Activated T-cell treated with anti-CD3 and anti-CD28 coated beads, Interleukin-2, amount 50 U/mL, for 24 hours (primary cell): ENCODE measurements at regions not wholly inside any gene's neighbourhood (a gene's known extent, or its start where the extent isn't known, plus 50 kb on each side); places are given as distances from the start of the nearest gene placed in this dataset.

Experiments used
- DNase-seq: peaks from one replicate; pipeline ENCODE4 v3.0.0-alpha.2; 2020
- H3K27ac Mint-ChIP-seq: 2 replicates; pipeline ENCODE4 v1.8.0; 2020; ENCODE audit warnings: mild to moderate bottlenecking, mixed read lengths
- H3K27me3 Mint-ChIP-seq: 2 replicates; pipeline ENCODE4 v1.8.0; 2020; ENCODE audit warnings: mixed read lengths
- H3K36me3 Mint-ChIP-seq: 2 replicates; pipeline ENCODE4 v1.8.0; 2020; ENCODE audit warnings: low read depth, mixed read lengths
- H3K4me1 Mint-ChIP-seq: 2 replicates; pipeline ENCODE4 v1.8.0; 2020; ENCODE audit warnings: low read depth, mixed read lengths
- H3K4me3 Mint-ChIP-seq: 2 replicates; pipeline ENCODE4 v1.8.0; 2020; ENCODE audit warnings: mild to moderate bottlenecking, moderate library complexity, mixed read lengths
- H3K9me3 Mint-ChIP-seq: 2 replicates; pipeline ENCODE4 v1.8.0; 2020; ENCODE audit warnings: mixed read lengths

DNA sequence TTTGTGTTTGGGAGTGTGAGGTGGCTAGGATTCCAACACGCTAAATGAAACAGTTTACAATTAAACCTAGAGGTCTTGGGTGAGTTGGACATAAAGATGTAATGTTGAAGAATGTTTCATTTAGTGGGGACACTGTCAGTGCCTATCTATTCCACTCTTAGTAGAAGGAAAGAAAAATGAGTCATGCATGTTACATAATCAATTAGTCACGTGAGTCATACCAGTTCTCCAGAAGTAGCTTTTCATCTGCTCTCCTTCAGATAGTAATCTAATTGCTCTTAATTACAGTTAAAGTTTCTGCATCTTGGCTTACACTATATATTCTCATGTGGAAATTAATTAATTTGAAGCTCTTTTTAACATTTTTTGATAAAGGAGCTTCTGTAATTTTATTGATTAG, 115.7 kb upstream of the P2RY1 start:
- DNase-seq: no peak
- no peaks in the 10 kb centered on the region for H3K9me3 Mint-ChIP-seq
- peaks cover 8% of the 10 kb centered on the region for H3K27me3 Mint-ChIP-seq
- H3K4me1 Mint-ChIP-seq: no peaks in the 10 kb centered on the region
- no peak overlapping the region for H3K4me3 Mint-ChIP-seq
- no peak overlapping the region for H3K27ac Mint-ChIP-seq
- H3K36me3 Mint-ChIP-seq: no peaks in the 10 kb centered on the region

DNA sequence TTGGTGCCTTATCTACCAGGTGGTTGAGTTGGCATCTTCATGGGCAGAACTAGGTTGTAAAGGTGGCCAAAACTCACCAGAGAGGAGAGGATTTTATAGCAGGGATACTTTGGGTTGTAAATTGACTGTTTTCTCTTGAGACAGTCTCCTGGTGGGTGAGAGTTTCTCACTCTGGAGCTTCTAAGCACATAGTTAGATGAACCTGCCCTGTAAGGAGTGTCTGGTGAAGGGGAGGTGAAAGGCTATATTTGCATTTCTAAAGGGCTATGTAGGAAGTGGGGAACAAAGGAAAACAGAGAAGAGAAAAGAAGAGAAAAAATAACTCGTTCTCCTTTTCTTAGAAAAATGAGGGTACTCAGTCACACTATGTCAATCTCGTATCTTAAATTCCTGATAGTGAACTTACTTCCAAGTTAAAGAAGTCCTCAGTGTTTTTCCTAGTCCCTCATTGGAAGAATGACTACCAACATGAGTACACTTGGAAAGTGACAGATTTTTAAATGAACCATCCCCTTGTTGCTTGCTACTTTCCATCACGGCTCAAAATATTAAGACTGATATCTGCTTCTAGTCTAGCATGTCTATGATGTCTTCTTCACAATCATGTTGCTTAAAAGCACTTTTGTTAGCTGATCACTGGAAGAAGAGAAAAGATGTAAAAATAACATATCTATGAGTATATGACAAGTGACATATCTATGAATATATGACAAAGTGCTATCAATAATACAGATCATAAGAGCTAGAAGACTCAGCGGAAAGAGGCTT, 113.8 kb upstream of the P2RY1 start:
- Mint-ChIP-seq H3K36me3 (no peaks in the 10 kb centered on the region), H3K27ac (no peak overlapping the region), H3K9me3 (no peaks in the 10 kb centered on the region), H3K27me3 (peaks cover 8% of the 10 kb centered on the region), H3K4me1 (no peaks in the 10 kb centered on the region), H3K4me3 (no peak overlapping the region)
- no peak for DNase-seq

- no peak overlapping the region for H3K4me3 Mint-ChIP-seq
- no peak overlapping the region for H3K27ac Mint-ChIP-seq
- H3K36me3 Mint-ChIP-seq: no peaks in the 10 kb centered on the region
- no peaks in the 10 kb centered on the region for H3K4me1 Mint-ChIP-seq
- peaks cover 8% of the 10 kb centered on the region for H3K27me3 Mint-ChIP-seq
- H3K9me3 Mint-ChIP-seq: no peaks in the 10 kb centered on the region
- no peak for DNase-seq
Measured at GRCh38 chr3:152724270-152724669, 110.7 kb upstream of the P2RY1 start.

DNA sequence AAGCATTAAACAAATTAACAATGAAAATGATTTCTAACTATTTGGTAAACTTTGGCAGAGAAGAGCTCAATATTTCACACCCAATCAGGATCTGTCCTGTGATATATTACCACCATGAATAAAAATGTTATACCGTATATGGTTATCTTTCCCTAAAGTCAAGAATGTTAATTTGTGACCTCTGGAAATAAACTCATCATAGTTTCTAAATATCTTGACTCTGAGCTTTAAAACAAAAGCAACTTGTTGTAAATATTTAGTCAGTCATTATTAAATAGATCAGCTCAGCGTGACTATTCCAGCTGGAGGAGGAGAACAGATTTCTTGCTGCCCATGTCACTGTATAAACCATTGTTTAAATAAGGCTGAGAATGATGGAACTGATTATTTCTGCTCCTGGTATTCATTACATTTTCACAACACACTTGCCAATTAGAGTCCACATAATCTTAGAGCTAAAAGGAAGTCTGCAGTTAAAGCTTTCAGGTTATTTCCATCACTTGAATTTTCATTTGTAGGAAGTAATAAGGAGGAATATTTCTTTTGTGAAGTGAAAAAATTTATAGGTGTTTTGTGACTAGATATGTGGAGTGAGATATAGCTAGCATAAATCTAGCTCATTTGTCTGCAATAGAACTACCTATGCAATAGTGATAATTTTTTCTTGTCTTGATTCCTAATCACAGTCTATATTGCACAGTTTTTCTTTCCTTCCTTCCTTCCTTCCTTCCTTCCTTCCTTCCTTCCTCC, 106.5 kb upstream of the P2RY1 start:
- no peak overlapping the region for H3K4me3 Mint-ChIP-seq
- no peaks in the 10 kb centered on the region for H3K4me1 Mint-ChIP-seq
- no peak overlapping the region for H3K27ac Mint-ChIP-seq
- H3K9me3 Mint-ChIP-seq: no peaks in the 10 kb centered on the region
- peaks cover 4% of the 10 kb centered on the region for H3K27me3 Mint-ChIP-seq
- DNase-seq: no peak
- H3K36me3 Mint-ChIP-seq: no peaks in the 10 kb centered on the region

DNA sequence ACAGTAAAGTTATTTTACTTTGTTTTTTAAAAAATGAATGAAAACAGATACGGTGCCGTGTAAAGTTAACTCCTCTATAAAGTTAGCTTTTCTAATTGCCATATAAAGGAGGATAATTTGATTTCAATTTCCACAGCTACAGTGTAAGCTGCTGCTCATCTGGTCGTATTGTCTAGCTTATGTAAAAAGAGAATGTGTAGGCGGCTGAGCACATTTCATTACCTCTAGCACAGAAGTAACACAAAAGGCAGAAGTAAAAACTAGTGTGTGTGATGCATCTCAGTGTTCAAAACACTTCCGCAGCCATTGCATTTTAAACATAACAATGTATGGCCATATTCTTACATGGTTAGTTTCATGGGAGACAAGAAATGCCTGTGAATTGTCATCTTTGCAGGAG, 105.0 kb upstream of the P2RY1 start:
- no peak overlapping the region for H3K27ac Mint-ChIP-seq
- H3K27me3 Mint-ChIP-seq: no peaks in the 10 kb centered on the region
- H3K36me3 Mint-ChIP-seq: no peaks in the 10 kb centered on the region
- no peaks in the 10 kb centered on the region for H3K9me3 Mint-ChIP-seq
- H3K4me3 Mint-ChIP-seq: no peak overlapping the region
- H3K4me1 Mint-ChIP-seq: no peaks in the 10 kb centered on the region
- no peak for DNase-seq

GRCh38 chr3:152731511-152731910, 103.4 kb upstream of the P2RY1 start:
- no peaks in the 10 kb centered on the region for H3K4me1 Mint-ChIP-seq
- H3K4me3 Mint-ChIP-seq: no peak overlapping the region
- H3K36me3 Mint-ChIP-seq: no peaks in the 10 kb centered on the region

DNA sequence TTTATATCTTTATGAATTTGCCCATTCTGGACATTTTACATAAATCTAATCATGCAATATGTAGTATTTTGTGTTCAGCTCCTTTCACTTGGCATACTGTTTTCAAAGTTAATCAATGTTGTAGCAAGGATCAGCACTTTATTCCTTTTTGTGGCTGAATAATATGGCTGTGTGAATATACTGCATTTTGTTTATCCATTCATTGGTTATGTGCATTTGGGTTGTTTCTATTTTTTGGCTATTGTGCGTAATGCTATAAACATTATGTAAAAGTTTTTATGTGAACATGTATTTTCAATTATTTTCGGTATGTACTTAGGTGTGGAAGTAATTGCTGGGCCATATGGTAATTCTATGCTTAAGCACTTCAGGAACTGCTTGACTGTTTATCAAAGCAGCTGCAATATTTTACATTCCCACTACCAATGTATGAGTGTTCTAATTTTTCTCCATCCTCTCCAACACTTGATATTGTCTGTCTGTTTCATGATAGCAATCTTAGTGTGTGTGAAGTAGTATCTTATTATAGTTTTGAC, 101.3 kb upstream of the P2RY1 start:
- no peak overlapping the region for H3K4me3 Mint-ChIP-seq
- no peak for DNase-seq
- H3K27me3 Mint-ChIP-seq: no peaks in the 10 kb centered on the region
- H3K4me1 Mint-ChIP-seq: no peaks in the 10 kb centered on the region
- no peaks in the 10 kb centered on the region for H3K9me3 Mint-ChIP-seq
- H3K27ac Mint-ChIP-seq: no peak overlapping the region
- no peaks in the 10 kb centered on the region for H3K36me3 Mint-ChIP-seq

More at GRCh38 chr3:152731511-152731910, 103.4 kb upstream of the P2RY1 start:
- DNase-seq: no peak
- Mint-ChIP-seq H3K27ac (no peak overlapping the region), H3K27me3 (no peaks in the 10 kb centered on the region), H3K9me3 (no peaks in the 10 kb centered on the region)

DNA sequence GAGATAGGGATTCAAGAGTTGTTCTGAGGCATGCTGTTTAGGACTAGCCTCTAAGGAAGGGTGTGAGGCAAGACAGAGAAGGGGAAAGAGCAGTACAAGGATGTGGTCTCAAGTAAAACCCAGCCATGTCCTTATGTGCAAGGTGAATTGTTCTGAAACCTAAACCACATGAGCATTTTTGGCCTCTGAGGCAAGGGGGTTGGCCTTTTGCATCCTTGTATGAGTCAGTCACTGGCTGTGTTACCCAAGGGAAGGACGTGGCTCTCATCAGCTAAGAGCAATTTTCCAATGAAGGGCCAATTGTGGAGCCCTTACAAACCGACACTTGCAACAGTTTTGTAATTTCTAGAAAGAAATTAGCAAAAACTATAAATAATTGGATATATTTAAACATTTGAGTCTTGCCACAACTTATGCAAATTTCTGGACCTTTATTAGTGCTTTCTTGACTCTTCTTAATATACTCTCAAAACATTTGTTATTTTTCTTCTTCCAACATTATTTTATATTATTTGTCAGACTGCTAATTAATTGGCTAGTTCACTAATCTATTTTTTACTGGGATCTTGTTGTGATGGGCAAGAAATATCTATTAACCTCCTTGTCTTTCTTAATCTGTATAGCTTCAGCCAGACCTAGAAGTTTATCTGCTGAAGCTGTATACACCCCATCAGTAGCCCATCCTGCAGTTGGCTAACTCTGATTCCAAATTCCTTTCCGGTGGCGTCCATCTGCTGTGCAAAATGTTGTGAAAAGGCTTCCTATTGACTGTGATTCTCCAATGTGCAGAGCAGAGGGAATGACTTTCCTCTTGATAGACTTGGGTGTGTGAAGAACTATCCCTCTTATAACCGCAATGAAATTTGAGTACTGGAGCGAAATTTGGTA, 97.7 kb upstream of the P2RY1 start:
- Mint-ChIP-seq H3K27me3 (peaks cover 2% of the 10 kb centered on the region), H3K36me3 (no peaks in the 10 kb centered on the region), H3K4me1 (no peaks in the 10 kb centered on the region), H3K9me3 (no peaks in the 10 kb centered on the region), H3K4me3 (no peak overlapping the region), H3K27ac (no peak overlapping the region)
- DNase-seq: no peak

- Mint-ChIP-seq H3K4me1 (no peaks in the 10 kb centered on the region), H3K9me3 (no peaks in the 10 kb centered on the region), H3K4me3 (no peak overlapping the region), H3K36me3 (no peaks in the 10 kb centered on the region), H3K27ac (no peak overlapping the region), H3K27me3 (peaks cover 2% of the 10 kb centered on the region)
- DNase-seq: no peak
Measured at GRCh38 chr3:152738656-152739055, 96.3 kb upstream of the P2RY1 start.

DNA sequence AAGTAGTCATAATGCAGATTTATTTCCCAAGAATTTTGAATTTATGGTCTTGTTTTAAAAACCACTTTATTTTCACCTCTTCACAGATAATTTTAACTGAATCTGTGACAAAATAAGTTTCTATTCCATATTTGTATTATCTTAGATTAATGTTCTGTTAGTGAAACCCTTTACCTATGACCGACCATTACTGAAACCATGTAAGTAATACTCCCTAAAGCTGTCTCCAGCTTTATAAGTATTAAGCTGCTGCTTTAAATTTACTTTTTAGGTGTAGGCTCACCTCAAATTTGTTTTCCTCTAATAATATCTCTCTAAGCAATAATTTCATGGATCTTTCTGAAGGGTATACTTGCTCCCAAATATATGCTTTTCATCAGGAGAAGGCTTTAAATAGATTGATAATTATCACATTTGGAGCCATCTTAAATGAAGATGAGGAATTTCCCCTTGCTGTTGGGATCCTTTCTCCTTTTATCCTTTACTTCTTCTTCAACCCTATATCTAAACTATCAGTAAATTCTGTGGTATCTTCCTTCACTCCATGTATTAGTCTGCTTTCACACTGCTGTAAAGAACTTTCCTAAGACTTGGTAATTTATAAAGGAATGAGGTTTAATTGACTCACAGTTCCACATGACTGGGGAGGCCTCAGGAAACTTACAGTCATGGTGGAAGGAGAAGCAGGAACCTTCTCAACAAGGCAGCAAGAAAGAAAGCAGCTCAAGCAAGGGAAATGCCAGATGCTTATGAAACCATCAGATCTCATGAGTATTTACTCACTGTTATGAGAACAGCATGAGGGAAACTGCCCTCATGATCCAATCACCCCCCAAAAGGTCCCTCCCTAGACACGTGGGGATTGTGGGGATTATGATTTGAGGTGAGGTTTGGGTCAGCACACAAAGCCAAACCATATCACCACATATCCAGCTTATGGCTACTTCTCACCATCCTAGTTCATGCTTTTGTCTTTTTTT, 92.3 kb upstream of the P2RY1 start:
- Mint-ChIP-seq H3K36me3 (no peaks in the 10 kb centered on the region), H3K4me3 (no peak overlapping the region), H3K27me3 (peaks cover 2% of the 10 kb centered on the region), H3K9me3 (no peaks in the 10 kb centered on the region), H3K27ac (no peak overlapping the region), H3K4me1 (no peaks in the 10 kb centered on the region)
- DNase-seq: no peak

DNA sequence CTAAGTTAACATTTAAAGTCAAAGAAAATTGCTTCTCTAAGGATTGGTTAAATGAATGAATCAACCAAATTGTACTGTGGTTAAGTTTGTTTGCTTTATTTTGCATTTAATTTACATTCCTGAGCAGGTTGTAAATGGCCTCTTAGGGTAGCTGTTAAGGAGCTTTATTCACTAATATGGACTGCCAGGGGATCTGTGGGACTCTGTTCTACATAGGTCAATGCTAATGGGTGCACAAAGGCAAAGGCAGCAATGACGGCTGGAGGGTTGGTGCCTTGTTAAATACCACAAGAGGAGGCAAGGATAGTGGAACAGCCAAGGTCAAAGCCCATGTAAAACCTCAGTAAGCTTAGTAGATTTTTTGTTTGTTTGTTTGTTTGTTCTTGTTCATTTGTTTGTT, 89.3 kb upstream of the P2RY1 start:
- Mint-ChIP-seq H3K9me3 (peaks cover 10% of the 10 kb centered on the region), H3K4me3 (no peak overlapping the region), H3K27ac (no peak overlapping the region), H3K27me3 (peaks cover 2% of the 10 kb centered on the region), H3K36me3 (no peaks in the 10 kb centered on the region), H3K4me1 (no peaks in the 10 kb centered on the region)
- no peak for DNase-seq

DNA sequence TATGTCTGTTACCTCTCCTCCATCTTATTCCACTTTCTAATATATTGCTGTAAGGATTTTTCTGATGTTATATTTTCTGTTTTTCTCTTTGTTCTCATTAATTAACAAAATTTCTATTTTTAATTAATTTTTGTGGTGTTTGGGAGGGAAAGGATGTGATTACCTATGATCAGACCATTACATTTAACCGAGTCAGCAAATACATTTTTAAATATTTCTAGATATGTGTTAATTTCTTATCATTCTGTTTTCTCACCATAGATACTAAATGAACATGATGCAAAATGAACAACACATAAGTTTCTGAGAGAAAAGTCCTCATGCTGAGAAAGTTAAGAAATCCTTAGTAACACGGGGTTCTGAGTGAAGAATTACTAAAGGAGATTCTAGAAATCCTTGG, 80.6 kb upstream of the P2RY1 start:
- H3K27me3 Mint-ChIP-seq: no peaks in the 10 kb centered on the region
- H3K4me1 Mint-ChIP-seq: no peaks in the 10 kb centered on the region
- H3K9me3 Mint-ChIP-seq: peaks cover 5% of the 10 kb centered on the region
- no peak overlapping the region for H3K27ac Mint-ChIP-seq
- no peak for DNase-seq
- no peak overlapping the region for H3K4me3 Mint-ChIP-seq
- H3K36me3 Mint-ChIP-seq: no peaks in the 10 kb centered on the region

- H3K4me3 Mint-ChIP-seq: no peak overlapping the region
- no peaks in the 10 kb centered on the region for H3K27me3 Mint-ChIP-seq
- no peak overlapping the region for H3K27ac Mint-ChIP-seq
- H3K36me3 Mint-ChIP-seq: no peaks in the 10 kb centered on the region
- H3K9me3 Mint-ChIP-seq: no peaks in the 10 kb centered on the region
- H3K4me1 Mint-ChIP-seq: no peaks in the 10 kb centered on the region
- no peak for DNase-seq
Measured at GRCh38 chr3:152756807-152757206, 78.1 kb upstream of the P2RY1 start.
